Inflammatory macrophage treated with lipopolysaccharide for 4 hours (primary cell): ENCODE measurements at regions not wholly inside any gene's neighbourhood (a gene's known extent, or its start where the extent isn't known, plus 50 kb on each side); places are given as distances from the start of the nearest gene placed in this dataset.
A peak's percentile ranks its signal among the peaks of the same experiment; 100 is the strongest.

Experiments used
- DNase-seq: peaks from one replicate; pipeline ENCODE4 v3.0.0-alpha.2; 2020

DNA sequence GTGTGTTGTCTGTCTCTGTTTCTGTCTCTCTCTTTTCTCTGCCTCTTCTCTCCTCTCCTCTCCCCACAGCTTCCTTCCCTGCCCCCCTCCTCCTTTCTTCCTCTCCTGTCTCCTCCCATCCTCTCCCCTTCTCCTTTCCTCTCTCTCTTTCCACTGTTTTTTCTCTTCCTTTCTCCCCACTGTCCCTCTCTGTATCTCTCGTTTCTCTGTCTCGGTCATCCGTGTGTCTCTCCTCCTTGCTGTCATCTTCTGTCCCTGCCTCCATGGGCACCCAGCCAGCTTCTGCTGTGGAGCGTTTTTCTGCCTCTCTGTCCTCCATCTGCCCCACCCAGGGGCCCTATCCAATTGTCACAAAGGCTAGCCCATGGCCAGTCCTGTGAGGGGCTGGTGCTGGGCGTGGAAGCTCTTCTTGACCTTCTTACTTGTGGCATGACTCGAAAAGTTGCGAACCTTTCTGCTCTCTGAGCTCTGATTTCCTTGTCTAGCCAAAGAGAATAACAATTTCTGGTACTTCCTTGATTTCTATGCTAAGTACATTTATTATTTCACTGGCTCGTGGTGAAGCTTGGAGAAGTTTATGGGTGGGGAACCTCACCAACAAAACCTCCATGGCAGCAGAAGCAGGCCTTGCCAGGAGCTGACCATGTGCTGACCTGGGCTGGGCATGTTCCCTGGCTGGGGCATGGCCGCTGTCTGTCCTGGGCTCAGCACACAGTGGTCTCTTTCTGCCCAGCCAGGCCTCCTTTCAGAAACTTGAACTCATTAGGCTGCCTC, 69.3 kb downstream of the CEBPB start:
- DNase-seq, result peak; percentile 71

DNA sequence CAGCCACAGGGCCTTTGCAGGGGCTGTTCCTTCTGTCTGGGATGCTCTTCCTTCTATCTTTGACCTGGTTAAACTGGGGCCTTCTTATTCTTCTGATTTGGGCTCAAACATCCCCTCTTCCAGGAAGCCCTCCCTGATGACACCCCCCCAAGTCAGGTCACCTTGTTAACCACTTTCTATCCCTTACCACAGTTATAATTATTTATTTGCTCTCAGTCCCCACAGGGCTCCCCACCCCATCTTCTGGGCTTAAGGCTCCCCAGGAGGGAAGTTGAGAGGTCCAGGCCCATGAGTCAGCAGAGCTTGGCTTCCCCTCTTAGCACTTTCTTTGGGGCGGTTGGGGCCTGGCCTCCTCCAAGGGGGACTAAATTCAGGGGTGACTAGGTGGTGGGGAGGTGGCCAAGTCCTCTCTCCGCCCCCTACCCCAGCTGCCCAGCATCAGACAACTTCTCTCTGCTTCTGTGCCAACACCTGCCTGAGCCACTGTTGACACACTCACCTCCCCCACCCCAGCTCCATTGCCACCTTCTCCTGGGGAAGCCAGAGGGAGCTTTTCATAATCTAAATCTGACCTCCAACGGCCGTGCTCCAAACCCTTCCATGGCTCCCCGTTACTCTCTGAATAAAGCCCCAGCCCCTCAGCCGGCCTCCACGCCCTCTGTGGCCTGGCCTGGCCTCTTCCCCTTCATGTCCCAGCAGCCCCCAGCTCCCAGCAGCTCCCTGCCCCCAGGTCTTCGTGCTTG, 70.0 kb downstream of the CEBPB start:
- DNase-seq, result peak; percentile 63

DNA sequence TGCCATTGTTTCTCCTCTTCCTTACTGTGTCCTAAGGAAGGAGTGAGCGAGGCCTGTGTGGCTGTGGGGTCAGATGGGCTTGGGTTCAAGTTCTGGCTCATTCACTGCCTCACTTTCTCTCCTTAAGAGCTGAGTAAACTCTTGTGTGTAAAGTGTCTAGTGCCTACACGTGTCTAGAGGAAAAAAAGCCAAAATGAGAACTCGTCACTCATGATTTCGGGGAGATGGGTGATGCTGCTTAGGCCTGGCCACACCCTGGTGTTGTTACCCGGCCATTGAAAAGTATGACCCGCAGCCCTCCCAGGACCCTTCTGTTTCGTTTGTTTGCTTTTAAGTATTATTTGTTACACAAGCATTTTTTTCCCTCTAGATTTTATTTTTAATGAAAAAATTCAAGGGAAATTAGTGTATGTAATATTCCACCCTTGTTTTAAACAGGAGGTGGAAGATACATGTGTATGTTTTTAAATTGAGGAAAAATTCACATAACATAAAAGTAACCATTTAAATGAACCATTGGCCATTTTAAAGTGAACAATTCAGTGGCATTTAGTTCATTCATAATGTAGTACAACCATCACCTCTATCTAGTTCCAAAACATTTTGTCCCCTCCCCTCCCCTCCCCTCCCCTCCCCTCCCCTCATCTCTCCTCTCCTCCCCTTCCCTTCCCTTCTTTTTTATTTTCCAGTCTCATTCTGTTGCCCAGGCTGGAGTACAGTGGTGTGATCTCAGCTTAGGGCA, 71.0 kb downstream of the CEBPB start:
- DNase-seq, result peak; percentile 68

DNA sequence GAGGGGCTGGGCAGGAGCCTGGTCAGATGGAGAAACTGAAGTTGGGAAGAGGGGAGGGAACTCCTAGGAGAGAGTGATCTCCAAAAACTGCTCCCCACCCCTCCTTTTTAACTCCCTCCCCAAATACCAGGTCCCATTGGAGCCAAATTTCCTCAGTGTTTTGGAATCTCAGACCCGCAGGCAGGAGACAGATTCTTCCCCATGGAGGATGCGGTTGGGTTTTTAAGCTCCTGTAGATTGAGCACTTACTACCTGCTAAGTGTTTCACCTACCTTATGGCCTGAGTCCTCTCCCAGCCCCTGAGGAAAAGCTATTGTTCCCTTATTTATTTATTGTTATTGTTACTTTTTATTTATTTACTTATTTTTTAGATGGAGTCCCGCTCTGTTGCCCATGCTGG, 73.2 kb downstream of the CEBPB start:
- no peak for DNase-seq

DNA sequence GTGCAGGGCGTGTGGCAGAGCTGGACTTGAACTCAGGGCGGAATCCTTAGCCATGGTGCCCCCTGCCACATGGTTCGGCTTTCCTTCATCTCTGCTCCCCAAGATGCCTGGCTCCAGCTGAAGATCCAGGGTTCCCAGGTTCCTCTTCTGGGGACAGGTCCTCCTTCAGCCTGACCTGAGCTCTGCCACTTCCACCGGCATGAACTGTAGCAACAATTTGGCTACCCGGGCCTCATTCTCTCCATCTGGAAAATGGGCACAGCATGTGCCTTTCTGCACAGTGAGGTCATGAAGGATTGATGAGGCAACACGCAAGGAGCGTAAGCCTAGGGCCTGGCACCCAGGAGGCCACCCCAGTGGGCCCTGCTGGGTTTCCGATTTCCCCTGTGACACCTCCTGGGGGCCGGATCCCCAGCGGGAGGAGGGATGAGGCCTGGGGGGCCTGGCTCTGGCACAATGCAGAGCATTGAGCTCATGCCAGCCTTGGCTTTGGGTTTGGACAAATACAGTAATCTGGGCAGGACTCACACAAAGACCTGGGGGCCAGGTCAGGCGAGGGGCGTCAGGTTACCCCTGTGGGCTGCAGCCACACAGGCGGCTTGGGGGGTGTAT, 74.0 kb downstream of the CEBPB start:
- DNase-seq, result no peak

DNA sequence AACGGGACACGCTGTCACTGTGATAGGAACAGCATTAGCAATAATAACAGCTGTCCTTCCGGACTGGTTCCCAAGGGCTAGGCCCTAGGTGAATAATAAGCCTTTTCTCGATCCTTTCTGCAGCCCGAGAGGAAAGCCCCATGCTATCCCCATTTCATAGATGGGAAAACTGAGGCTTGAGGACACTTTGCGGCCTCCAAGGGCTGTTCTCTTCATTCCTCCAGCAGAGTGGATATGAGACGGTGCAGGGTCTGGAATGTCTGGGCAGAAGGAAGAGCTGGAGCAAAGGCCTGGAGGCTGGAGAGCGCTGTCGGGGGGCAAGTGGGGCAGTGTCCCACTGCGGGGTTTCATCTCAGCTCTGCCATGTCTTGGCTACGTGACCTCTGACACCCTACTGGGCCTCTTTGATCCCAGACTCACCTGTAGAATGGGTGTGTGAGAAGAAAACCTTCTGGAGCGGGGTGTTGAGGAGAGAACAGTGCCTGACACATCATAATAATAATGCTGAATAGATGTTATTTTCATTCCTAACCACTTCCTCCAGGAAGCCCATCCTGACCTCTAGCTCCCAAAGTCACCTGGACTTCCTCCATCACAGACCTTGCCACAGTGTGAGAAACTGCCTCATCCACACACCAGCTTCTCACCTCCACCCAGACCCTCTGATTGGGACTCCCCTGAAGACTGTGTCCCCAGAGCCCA, 74.8 kb downstream of the CEBPB start:
- no peak for DNase-seq

DNA sequence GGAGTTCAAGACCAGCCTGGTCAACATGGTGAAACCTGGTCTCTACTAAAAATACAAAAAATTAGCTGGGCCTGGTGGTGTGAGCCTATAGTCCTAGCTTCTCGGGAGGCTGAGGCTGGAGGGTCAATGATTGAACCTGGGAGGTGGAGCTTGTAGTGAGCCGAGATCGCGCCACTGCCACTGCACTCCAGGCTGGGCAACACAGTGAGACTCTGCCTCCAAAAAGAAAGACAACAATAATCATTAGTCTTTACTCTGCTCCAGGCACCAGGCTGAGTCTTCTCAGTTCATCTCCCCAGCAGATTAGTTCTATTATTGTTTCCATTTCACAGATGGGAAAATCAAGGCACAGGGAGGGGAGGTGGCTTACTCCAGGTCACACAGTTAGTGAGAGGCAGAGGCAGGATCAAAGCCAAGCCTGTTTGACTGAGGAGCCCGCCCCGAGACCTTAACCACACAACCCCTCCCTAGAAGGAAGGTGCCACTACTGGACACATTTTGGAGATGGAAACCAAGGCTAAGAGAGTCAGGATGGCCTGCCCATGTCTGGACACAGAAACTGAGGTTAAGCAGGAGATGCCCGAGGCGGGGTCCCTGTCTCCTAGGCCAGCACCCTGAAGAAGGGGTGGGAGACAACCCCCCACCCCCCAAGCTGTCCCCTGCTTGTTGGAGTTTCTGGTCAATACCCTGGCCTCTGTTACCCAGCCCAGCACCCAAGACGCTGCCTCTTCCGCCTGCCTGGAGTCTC, 75.8 kb downstream of the CEBPB start:
- DNase-seq, result no peak

DNA sequence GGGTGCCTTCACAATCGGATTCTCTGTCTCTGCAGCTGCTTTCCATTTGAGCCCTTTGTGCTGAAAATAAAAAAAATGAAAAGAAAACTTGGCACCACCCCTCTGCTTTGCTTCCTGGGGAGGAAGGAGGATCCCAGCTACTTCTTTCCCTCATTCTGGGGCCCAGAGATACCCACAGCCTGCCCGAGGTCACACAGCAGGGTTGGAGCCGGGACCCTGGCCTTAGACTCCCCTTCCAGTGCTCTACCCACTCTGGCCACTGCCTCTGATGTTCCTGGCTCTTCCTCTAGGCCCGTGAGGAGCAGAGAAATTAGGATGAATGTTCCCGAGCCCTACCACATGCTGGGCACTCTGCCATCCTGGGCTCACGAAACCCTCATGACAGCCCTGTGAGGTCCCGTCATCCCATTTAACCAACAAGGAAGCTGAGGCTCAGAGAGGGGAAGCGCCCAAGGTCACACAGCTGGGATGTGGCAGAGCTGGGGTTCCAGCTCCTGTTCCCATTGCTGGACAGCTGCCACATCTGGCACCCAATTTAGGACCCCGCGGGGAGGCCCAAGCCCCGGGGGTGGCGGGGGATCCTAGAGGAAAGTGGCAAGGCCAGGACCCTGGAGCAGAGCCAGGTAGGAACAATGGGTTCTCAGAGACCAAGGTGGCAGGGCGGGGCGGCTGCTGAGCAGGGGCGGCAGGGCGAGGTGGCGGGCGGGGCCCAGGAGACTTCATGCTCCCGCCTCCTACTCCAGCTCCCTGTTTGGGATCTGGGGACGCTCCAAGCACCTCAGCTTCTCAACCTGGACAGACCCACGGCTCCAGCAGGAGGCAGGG, 76.6 kb downstream of the CEBPB start:
- peak; percentile 89 for DNase-seq

DNA sequence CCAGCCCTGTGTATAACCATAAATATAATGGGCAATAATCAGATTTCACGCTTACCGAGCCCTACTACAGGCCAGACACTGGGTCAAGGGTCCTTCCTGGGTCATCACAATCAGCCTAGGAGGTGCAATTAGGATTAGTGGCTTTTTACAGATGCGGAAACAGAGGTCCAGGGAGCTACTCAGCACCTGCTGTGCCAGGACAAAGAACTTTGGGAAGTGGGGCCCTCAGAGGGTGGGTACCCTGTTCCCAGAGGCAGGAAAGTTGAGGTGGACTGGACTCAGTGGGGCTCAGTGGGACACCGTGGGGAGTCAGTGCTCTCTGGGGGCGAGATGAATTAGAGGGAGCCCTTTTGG, 77.2 kb downstream of the CEBPB start:
- DNase-seq, result no peak

DNA sequence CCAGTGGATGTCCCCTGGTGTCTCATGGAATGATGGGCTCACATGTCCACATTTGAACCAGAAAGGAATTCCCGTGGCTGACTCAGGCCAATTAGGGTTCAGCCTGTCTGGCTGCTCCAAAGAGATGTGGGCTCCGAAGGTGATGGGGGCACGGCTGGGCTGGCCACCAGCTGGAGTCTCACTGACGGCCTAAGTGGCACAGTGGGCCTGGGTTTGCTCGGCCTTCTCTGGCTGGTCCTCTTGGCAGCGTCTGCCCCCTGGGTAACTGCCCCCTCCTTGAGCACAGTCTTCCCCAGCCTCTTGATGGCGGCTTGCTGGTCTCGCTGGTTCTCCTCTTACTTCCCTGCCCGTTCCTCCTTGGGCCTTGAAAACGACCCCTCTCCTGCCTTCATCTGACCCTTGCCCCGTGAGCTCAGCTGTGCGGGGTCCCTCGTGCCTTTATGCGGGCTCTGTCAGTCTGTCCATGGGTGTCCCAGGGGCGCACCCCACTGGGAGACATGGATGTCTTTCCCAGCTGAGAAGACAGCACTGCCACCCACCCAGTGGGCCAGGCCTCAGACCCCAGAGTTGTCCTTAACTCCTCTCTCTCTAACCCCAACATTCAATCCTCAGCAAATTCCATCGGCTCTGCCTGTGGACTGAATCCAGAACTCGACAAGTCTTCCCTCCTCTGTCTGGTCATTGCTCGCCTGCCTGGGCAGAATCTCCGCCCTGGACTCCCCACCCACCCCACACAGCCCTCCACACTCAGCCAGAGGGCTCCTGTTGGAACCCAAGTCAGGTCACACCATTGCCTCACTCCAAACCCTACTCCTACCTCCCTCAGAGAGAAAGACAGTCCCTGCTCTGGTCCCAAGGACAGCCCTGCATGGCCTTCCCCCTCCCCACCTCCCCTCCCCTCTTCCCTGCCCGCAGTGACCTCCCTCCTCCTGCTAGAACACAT, 78.7 kb downstream of the CEBPB start:
- DNase-seq, result peak; percentile 58

DNA sequence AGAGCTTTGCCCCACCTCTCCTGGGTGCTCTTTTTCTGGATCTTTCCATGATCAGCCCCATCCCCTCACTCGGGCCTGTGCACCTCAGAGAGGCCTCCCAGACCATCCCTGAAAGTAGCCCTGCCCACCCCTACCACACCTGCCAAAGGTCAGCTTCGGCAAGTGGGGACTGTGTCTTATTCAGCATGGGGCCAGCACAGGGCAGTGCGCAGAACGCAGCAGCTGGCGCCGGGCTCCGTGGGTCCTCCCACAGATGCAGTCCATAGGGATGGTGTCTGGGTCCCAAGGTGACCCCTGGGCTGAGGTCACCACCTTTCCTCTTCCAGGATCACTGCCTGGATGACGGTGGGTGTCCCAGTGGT, 79.4 kb downstream of the CEBPB start:
- DNase-seq, result no peak

DNA sequence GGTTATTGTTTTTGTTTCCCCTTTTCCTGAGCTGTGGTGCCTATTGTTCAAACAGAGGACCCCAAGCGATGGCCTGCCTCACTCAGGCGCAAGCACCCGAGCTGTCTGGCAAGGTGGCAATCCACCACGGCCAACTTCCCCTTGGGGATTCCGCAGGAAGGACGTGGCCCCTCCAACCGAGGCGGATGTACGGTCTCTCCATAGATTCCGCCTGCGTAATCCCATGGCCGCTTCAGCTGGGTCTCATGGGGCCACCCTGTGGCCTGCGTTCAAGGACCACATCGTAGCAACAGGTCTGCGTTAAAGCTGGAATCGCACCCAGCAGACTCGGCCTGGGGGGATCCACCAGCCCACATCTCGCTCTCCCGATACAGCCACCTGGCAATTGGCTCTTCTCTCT, 79.9 kb downstream of the CEBPB start:
- DNase-seq, result peak; percentile 95

DNA sequence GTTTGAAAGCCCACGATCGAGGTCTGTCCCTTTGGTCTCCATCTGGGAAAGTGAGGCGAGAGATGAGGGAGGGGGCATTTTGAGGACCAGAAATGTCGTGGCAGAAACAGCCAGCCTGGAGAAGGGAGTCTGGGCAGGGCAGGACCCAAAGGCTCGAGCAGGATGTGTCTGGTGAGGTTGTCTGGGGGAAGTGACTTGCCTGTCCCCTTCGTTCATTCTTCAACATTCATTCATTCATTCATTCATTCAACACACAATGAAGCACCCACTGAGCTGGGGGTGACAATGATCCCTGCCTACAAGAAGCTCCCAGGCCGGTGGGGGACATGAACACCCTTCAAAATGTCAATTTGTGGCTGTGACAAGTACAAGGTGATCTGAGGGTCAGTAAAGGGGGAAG, 80.5 kb downstream of the CEBPB start:
- DNase-seq, result no peak

DNA sequence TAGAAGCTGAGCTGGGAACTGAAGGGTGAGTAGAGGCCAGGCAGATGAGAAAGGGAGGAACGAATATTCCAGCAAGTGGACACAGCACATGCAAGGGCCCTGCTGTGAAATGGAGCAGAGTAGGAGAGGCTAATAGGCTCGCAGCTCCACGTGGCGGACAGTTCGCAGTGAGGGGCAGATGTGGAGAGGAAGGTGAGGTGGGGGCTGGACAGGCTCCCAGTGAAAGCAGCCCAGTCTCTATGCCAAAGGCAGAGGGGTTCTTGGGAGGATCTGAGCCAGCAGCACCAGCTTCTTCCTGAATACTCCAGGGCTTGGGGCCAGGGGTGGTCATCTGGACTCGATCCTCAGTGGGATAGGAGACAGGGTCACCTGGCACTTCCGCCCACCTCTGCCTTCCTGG, 81.0 kb downstream of the CEBPB start:
- DNase-seq, result peak; percentile 52

DNA sequence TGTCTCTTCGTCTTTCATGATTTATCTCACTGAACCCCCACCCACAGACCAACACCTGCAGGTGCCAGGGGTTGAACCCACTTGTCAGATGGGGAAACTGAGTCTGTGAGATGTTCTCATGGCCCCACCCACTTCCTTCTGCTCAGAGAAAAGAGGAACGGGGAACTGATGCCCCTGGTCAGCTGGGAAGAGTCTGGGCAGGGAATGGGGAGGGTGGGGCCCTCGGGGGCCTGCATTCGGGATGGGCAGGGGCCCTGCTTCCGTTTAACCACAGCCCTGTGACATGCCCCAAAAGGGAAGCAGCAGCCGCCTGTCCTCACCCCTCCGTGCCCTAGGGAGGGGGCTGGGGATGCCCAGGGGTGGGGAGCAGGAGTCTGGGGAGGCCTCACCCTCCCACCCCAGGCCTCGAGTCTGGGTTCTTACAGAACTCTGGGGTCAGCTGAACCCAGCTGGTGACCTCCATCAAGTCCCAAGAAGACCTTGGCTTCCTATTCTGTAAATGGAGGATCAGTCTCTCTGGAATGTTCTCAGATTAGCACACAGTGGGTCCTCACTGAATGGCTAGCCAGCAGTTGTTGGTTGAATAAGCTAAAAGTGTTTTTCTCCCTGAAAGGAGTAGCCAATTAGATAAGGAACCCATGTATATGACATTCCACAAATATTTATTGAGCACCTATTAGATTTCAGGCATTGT, 81.5 kb downstream of the CEBPB start:
- peak; percentile 85 for DNase-seq

DNA sequence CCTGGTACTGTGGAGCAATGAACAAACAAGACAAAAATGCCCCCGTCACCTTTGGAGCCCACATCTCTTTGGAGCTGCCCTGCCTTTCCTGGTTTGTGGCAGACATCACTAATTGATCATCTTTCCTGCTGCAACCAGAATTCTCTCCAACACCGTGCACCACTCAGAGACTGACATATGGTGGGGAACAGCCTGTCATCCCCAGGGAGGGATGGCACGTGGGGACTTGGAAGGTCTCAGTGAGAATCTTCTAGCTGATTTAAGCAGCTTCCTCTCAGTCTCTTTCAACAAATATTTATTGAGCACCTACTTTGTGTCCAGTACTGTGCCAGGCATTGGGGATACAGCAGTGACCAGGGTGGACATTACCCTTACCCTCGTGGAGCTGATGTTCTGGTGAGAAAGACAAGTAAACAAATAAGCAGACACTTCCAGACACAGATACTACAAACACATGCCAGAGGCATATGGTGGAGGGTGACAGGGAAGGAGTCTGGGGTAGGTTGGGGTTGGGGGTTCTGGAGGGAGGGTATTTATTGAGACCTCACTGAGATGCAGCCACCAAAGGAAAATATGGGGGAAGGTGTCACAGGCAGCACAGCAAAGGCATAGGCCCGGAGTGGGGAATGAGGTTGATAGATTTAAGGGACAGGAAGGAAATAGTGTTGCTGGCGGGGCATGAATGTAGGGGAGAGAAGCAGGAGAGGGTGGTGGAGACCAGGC, 82.3 kb downstream of the CEBPB start:
- DNase-seq, result no peak

DNA sequence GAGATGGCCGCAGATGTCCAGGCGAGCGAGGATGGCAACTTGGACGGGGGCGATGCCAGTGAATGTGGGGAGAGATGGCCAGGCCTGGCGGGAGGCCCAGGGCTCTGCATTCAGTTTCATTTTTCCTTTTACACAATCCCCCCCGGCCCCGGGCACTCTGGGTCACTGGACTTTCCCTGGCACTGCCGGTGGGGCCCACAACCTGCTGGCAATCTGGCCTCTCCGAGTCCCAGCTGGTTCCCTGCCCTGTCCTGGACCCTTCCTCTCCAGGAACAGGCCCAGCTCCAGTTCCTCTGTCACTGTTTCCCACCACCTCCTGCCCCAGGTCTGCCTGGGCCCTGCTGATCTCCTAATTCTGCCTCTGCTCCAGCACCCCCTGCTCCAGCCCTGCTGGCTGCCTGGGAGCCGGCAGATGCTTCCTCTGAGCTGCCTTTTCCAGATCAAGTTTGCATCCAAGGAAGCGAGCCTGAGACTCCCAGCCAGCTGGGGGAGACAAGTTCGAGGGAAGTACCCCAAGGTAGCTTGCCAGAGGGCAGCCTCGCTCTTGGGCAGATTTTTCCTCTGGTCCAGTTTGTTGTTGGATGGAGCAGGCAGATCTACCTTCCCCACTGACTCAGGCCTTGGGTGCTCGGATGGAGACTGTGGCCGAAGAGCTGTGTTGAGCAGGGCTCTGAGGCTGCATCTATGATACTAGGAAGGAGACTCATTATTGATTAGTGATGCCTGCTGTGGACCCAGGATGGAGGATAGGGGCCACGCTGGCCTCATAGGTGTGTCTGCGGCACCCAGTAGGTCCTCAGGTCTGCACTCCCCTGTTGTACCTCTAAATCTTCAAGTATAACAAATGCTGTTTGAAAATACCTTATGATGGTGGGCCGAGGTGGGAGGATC, 83.2 kb downstream of the CEBPB start:
- peak; percentile 92 for DNase-seq
